Non-pigmented ciliary epithelial cell (primary cell): ENCODE measurements at regions not wholly inside any gene's neighbourhood (a gene's known extent, or its start where the extent isn't known, plus 50 kb on each side); places are given as distances from the start of the nearest gene placed in this dataset.
"Not testable (repeated sequence)": the region's sequence is repeated elsewhere in the genome, so short reads cannot be mapped to it uniquely, and the experiment has no call there.

Source experiments
- DNase-seq: peaks from one replicate; pipeline ENCODE4 v3.0.0-alpha.2; 2010; ENCODE audit warnings: low read depth

DNA sequence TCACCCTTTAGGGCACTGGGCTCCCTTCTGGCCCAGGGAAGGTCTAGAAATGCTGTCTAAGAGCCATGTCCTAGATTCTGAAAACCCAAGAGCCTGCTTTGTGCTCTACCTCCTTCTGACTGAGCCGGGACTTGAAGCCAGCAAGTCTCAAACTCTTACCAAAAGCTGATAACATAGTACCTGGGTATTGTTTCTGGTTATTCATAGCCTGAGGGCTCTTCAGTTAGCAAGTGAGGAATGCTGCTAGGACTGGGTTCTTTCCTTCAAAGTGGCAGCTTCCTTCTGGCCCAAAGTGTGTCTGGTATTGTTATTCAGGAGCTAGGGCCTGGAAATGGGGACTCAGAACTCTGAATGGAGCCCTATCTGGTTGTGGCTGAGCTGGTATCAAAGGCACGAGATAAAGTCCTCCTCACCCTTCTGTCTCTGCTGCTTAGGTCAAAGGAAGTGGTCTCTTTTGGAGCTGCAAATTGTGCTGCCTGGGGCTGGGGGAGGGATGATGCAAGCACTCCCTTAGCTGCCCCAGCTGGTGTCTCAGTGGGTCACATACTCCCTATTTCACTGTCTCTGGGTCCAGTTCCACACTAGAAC is 696.0 kb upstream of the CCDC179 start:
- DNase-seq = no peak

DNA sequence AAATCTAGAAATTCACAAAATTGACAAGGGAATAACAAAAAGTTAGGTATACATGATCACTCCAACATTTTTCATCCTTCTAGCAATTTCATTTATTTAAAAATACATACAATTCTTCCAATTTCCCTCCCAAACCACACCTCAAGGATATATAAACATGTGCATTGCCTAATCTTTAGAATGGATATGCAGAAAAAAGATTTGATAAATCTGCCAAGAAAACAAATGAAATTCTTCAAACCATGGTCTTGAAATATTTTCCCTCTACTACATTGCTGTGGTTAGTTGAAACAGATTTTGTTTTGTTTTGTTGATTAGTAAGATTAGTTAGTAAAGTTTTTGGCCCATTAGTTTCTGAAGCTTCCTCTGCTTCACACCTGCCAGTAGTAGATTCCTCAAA is 703.3 kb upstream of the CCDC179 start:
- no peak for DNase-seq

GRCh38 chr11:23564370-23564769 is 704.1 kb upstream of the CCDC179 start:
- no peak for DNase-seq

GRCh38 chr11:23569134-23569533 is 708.9 kb upstream of the CCDC179 start:
- no peak for DNase-seq

- DNase-seq = no peak
These were observed 709.3 kb upstream of the CCDC179 start for GRCh38 chr11:23569547-23569946.

- DNase-seq = no peak
These were observed 710.6 kb upstream of the CCDC179 start for GRCh38 chr11:23570828-23571227.

DNA sequence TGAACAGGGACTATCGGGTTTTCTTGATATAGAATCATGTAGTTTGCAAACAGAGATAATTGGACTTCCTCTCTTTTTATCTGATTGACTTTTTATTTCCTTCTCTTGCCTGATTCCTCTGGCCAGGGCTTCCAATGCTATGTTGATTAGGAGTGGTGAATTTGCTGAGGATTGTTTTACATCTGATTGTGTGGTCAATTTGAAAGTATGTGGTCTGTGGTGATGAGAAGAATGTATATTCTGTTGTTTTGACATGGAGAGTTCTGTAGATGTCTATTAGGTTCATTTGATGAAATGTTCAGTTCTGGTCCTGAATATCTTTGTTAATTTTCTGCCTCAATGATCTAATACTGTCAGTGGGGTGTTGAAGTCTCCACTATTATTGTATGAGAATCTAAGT is 713.2 kb upstream of the CCDC179 start:
- peak; percentile 28 for DNase-seq

- no peak for DNase-seq
These were observed 713.9 kb upstream of the CCDC179 start for GRCh38 chr11:23574149-23574548.

DNA sequence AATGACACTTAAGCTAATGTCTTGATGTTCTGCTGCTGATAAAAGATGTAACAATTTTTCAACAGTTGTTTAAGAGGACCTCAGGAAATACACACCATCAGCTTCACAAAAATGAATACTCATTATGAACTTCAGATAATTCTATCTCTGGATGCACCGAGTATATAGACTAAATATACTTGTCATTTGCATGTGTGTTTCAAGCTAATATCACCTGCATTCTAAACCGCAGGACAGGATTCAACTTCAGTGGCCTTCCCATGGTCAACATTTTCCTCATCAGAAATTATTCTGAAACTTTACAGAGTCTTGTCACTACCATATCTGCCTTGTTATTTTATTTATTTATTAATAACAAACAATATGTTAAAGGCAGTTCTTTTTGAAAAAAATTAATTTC is 717.0 kb upstream of the CCDC179 start:
- no peak for DNase-seq

- no peak for DNase-seq
These were observed 725.3 kb upstream of the CCDC179 start for GRCh38 chr11:23585416-23586104.

- DNase-seq = no peak
These were observed 725.9 kb upstream of the CCDC179 start for GRCh38 chr11:23586173-23586572.

DNA sequence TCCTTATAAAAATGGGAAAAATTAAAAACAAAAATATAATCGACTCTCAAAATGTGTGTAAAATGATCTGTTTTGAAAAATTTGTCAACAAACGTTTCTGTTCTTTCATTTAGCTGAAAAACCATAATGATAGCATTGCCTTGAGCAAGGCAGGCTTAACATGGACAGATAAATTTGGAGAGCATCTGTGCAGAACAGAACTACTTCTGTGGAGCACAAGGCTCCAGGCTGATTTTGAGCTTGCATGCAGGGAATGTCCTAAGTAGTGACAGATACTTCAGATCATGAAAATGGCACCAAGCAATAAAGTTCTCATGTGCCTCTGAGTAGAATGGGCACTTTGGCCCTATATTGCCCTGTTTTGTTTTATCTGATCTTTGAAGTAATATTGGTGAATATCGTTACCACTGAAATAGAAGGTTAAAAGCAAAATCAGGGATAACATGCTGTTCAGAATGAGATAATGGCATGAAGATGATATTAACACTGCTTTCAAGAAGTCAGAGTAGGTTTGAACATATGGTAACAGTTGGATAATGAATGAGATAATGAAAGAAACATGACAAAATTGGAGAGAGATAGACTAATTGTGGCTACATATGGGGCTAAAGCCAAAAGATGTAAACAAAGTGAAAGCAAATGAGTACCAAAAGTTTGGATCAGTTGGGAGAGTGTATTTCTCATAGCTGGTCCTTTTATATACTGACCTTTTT is 730.5 kb upstream of the CCDC179 start:
- DNase-seq = no peak

DNA sequence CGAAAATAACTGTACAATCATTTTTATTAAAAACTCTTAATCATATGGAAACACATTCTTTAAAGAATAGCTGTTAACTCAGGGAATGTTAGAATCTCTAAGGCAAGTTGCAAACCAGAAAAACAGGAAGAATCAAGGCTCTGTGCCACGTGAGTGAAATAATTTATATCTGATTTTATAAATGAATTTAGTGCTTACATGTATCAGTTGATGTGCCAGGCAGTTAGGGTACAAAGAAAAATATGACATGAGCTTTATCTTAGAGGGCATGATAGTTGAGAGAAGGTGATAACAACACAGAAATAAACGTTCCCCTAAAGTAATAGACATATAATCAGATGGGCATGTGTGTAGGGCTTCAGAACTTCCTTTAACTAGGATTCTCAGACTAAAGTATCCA is 734.5 kb upstream of the CCDC179 start:
- DNase-seq = no peak

- DNase-seq = no peak
These were observed 744.7 kb upstream of the CCDC179 start for GRCh38 chr11:23604966-23605365.

DNA sequence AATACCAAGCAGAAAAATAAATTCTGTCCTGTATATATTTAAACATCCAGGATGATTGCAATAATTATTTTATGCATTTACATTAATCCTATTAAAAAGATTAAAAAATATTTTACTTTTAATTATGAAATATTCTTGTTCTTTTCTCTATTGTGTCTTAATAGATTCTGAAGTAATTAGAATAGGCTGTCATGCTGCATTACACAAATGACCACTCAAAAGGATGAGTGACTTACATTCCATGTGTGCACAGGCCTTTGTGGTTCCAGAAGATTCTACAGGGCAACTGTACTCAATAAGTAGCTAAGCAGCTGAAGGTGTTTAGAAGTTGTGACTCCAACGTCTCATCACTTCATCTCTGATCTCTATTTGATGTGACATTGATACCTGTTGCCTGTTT is 745.9 kb upstream of the CCDC179 start:
- no peak for DNase-seq

GRCh38 chr11:23611726-23612125 is 751.5 kb upstream of the CCDC179 start:
- DNase-seq = no peak

DNA sequence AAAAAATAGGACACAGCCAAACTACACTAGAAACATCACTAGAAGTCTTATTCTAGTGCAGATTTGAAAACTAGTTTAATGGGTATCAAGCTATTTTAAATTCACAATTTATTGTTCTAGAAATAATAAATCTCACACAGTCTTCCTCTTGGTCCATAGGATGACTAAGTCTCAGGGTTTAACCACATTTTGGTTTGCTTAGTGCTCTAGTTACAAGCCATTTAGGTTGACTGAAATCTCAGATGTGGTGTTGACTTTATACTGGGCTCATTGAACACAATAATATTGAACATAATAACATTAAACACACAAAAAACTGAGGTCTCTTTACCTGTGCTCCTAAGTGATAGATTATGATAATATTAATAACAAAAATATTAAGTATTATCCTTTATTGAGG is 760.3 kb upstream of the CCDC179 start:
- no peak for DNase-seq

- no peak for DNase-seq
These were observed 772.0 kb upstream of the CCDC179 start for GRCh38 chr11:23632293-23632692.

GRCh38 chr11:23644443-23644842 is 784.2 kb upstream of the CCDC179 start:
- no peak for DNase-seq

DNA sequence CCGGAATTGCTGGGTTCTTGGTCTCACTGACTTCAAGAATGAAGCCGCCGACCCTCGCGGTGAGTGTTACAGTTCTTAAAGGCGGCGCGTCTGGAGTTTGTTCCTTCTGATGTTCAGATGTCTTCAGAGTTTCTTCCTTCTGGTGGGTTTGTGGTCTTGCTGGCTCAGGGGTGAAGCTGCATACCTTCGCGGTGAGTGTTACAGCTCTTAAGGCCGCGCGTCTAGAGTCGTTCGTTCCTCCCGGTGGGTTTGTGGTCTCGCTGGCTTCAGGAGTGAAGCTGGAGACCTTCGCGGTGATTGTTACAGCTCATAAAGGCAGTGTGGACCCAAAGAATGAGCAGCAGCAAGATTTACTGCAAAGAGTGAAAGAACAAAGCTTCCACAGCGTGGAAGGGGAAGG is 792.1 kb upstream of the CCDC179 start:
- DNase-seq = not testable (repeated sequence)

DNA sequence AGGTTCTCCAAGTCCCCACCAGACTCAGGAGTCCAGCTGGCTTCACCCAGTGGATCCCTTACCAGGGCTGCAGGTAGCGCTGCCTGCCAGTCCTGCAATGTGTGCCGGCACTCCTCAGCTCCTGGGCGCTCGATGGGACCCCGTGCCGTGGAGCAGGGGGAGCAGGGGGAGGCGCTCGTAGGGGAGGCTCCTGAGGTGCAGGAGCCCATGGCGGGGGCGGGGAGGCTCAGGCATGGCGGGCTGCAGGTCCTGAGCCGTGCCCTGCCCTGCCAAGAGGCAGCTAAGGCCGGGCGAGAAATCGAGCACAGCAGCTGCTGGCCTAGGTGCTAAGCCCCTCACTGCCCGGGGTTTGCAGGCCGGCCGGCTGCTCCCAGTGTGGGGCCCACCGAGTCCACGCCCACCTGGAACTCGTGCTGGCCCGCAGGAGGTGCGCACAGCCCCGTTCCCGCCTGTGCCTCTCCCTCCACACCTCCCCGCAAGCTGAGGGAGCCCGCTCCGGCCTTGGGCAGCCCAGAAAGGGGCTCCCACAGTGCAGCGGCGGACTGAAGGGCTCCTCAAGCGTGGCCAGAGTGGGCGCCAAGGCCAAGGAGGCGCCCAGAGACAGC is 792.9 kb upstream of the CCDC179 start:
- DNase-seq = no peak

GRCh38 chr11:23668324-23668723 is 808.0 kb upstream of the CCDC179 start:
- no peak for DNase-seq

- DNase-seq = no peak
These were observed 813.1 kb upstream of the CCDC179 start for GRCh38 chr11:23673366-23673765.
